HAP-1 (cell line): ENCODE measurements at regions not wholly inside any gene's neighbourhood (a gene's known extent, or its start where the extent isn't known, plus 50 kb on each side); places are given as distances from the start of the nearest gene placed in this dataset.

Source experiments
- DNase-seq, 2 experiments: peaks; one replicate each; pipeline ENCODE4 v3.0.0-alpha.2; 2016 to 2020; ENCODE audit warnings: low spot score in 2 of 2
- H3K27me3 ChIP-seq: fragments of 250-450 bp; sonication (Bioruptor Pico); 2 replicates; pipeline ENCODE4 v1.5.1; 2020; ENCODE audit warnings: low read depth, mild to moderate bottlenecking, moderate library complexity
- H3K36me3 ChIP-seq: fragments of 250-450 bp; sonication (Bioruptor Pico); replicated peaks from 2 replicates; pipeline ENCODE4 v1.5.1; 2020; ENCODE audit warnings: mild to moderate bottlenecking
- H3K4me1 ChIP-seq: fragments of 250-450 bp; sonication (Bioruptor Pico); 2 replicates; pipeline ENCODE4 v1.5.1; 2020; ENCODE audit warnings: mild to moderate bottlenecking
- H3K4me3 ChIP-seq: fragments of 250-450 bp; sonication (Bioruptor Pico); 2 replicates; pipeline ENCODE4 v1.5.1; 2020; ENCODE audit warnings: mild to moderate bottlenecking, moderate library complexity
- H3K9me3 ChIP-seq: fragments of 250-450 bp; sonication (Bioruptor Pico); 2 replicates; pipeline ENCODE4 v1.5.1; 2020; ENCODE audit warnings: mild to moderate bottlenecking, moderate library complexity
- in situ Hi-C: fragments of 300-500 bp; cut with MboI; formaldehyde crosslinking; loops from 3 replicates; pipeline ENCODE4 v1.14.3; 2020; ENCODE audit warnings: low sequenced_read_pairs, inconsistent platforms, mixed read lengths

- in situ Hi-C loops = no loop called here
- H3K9me3 ChIP-seq = no peaks in the 10 kb centered on the region
- H3K4me3 ChIP-seq = no peak overlapping the region
- no peaks in the 10 kb centered on the region for H3K4me1 ChIP-seq
- H3K36me3 ChIP-seq = no peaks in the 10 kb centered on the region
- DNase-seq = no peak
- H3K27me3 ChIP-seq = peaks cover 9% of the 10 kb centered on the region
Measured at GRCh38 chr13:30816736-30817135, 81.4 kb downstream of the ALOX5AP start.

- no peak overlapping the region for H3K4me3 ChIP-seq
- H3K27me3 ChIP-seq = peaks cover 4% of the 10 kb centered on the region; the same call in 1 of the 2 replicates
- H3K4me1 ChIP-seq = no peaks in the 10 kb centered on the region
- H3K36me3 ChIP-seq = no peaks in the 10 kb centered on the region
- no peak for DNase-seq
- no peaks in the 10 kb centered on the region for H3K9me3 ChIP-seq
- in situ Hi-C loops = no loop called here
Measured at GRCh38 chr13:30818323-30818960, 83.1 kb downstream of the ALOX5AP start.

GRCh38 chr13:30819136-30819888 is 84.0 kb downstream of the ALOX5AP start:
- Histone ChIP-seq H3K4me1 (no peaks in the 10 kb centered on the region), H3K9me3 (no peaks in the 10 kb centered on the region), H3K27me3 (peaks cover 6% of the 10 kb centered on the region), H3K36me3 (no peaks in the 10 kb centered on the region), H3K4me3 (no peak overlapping the region)
- no peak for DNase-seq
- in situ Hi-C loops = no loop called here

- no peak for DNase-seq
- Histone ChIP-seq H3K4me3 (no peak overlapping the region), H3K9me3 (no peaks in the 10 kb centered on the region), H3K27me3 (peaks cover 2% of the 10 kb centered on the region), H3K36me3 (no peaks in the 10 kb centered on the region), H3K4me1 (no peaks in the 10 kb centered on the region)
- in situ Hi-C loops = no loop called here
Measured at GRCh38 chr13:30821421-30821820, 84.7 kb upstream of the MEDAG start.

GRCh38 chr13:30824651-30825050 is 81.4 kb upstream of the MEDAG start:
- peaks cover 2% of the 10 kb centered on the region for H3K27me3 ChIP-seq
- no peak overlapping the region for H3K4me3 ChIP-seq
- no peaks in the 10 kb centered on the region for H3K36me3 ChIP-seq
- no peak for DNase-seq
- in situ Hi-C loops = no loop called here
- H3K4me1 ChIP-seq = no peaks in the 10 kb centered on the region
- H3K9me3 ChIP-seq = no peaks in the 10 kb centered on the region

GRCh38 chr13:30826911-30827577 is 79.0 kb upstream of the MEDAG start:
- H3K27me3 ChIP-seq = peaks cover 2% of the 10 kb centered on the region
- H3K36me3 ChIP-seq = no peaks in the 10 kb centered on the region
- DNase-seq = no peak
- in situ Hi-C loops = no loop called here
- H3K4me3 ChIP-seq = no peak overlapping the region
- H3K9me3 ChIP-seq = no peaks in the 10 kb centered on the region
- no peaks in the 10 kb centered on the region for H3K4me1 ChIP-seq

- Histone ChIP-seq H3K4me1 (no peaks in the 10 kb centered on the region), H3K27me3 (peaks cover 2% of the 10 kb centered on the region), H3K4me3 (no peak overlapping the region), H3K9me3 (no peaks in the 10 kb centered on the region), H3K36me3 (no peaks in the 10 kb centered on the region)
- in situ Hi-C loops = no loop called here
- no peak for DNase-seq
Measured at GRCh38 chr13:30827578-30827925, 78.5 kb upstream of the MEDAG start.

- in situ Hi-C loops = no loop called here
- Histone ChIP-seq H3K4me3 (no peak overlapping the region), H3K9me3 (no peaks in the 10 kb centered on the region), H3K4me1 (peaks cover 4% of the 10 kb centered on the region), H3K36me3 (no peaks in the 10 kb centered on the region), H3K27me3 (peaks cover 1% of the 10 kb centered on the region)
- DNase-seq = no peak
Measured at GRCh38 chr13:30829145-30829832, 76.8 kb upstream of the MEDAG start.

- Histone ChIP-seq H3K36me3 (no peaks in the 10 kb centered on the region), H3K27me3 (no peaks in the 10 kb centered on the region), H3K9me3 (no peaks in the 10 kb centered on the region), H3K4me1 (peaks cover 4% of the 10 kb centered on the region), H3K4me3 (no peak overlapping the region)
- DNase-seq = no peak
- in situ Hi-C loops = no loop called here
Measured at GRCh38 chr13:30829833-30830637, 76.0 kb upstream of the MEDAG start.

GRCh38 chr13:30830638-30830965 is 75.5 kb upstream of the MEDAG start:
- DNase-seq = no peak

GRCh38 chr13:30831515-30831914 is 74.6 kb upstream of the MEDAG start:
- Histone ChIP-seq H3K4me3 (no peak overlapping the region), H3K27me3 (no peaks in the 10 kb centered on the region), H3K36me3 (no peaks in the 10 kb centered on the region), H3K9me3 (no peaks in the 10 kb centered on the region), H3K4me1 (peaks cover 4% of the 10 kb centered on the region)
- in situ Hi-C loops = no loop called here
- DNase-seq = no peak

More at GRCh38 chr13:30830638-30830965, 75.5 kb upstream of the MEDAG start:
- no peaks in the 10 kb centered on the region for H3K27me3 ChIP-seq
- no peak overlapping the region for H3K4me3 ChIP-seq
- H3K4me1 ChIP-seq = peaks cover 4% of the 10 kb centered on the region
- no peaks in the 10 kb centered on the region for H3K9me3 ChIP-seq
- H3K36me3 ChIP-seq = no peaks in the 10 kb centered on the region
- in situ Hi-C loops = no loop called here

- Histone ChIP-seq H3K9me3 (no peaks in the 10 kb centered on the region), H3K4me1 (peaks cover 4% of the 10 kb centered on the region), H3K27me3 (no peaks in the 10 kb centered on the region), H3K4me3 (no peak overlapping the region), H3K36me3 (no peaks in the 10 kb centered on the region)
- no peak for DNase-seq
- in situ Hi-C loops = no loop called here
Measured at GRCh38 chr13:30832377-30832776, 73.7 kb upstream of the MEDAG start.

GRCh38 chr13:30832845-30833332 is 73.2 kb upstream of the MEDAG start:
- in situ Hi-C loops = no loop called here
- H3K4me1 ChIP-seq = peaks cover 4% of the 10 kb centered on the region
- H3K27me3 ChIP-seq = no peaks in the 10 kb centered on the region
- H3K9me3 ChIP-seq = no peaks in the 10 kb centered on the region
- H3K36me3 ChIP-seq = no peaks in the 10 kb centered on the region
- peak; percentile 53 to 82 for DNase-seq
- H3K4me3 ChIP-seq = no peak overlapping the region
